Dedifferentiated amniotic fluid mesenchymal stem cell (primary cell): ENCODE measurements at regions not wholly inside any gene's neighbourhood (a gene's known extent, or its start where the extent isn't known, plus 50 kb on each side); places are given as distances from the start of the nearest gene placed in this dataset.

Experiments used
- DNase-seq: peaks from one replicate; pipeline ENCODE4 v3.0.0-alpha.2; 2016; ENCODE audit errors: extremely low spot score

GRCh38 chr6:4560221-4561077 is 215.8 kb upstream of the CDYL start:
- DNase-seq, result no peak

DNA sequence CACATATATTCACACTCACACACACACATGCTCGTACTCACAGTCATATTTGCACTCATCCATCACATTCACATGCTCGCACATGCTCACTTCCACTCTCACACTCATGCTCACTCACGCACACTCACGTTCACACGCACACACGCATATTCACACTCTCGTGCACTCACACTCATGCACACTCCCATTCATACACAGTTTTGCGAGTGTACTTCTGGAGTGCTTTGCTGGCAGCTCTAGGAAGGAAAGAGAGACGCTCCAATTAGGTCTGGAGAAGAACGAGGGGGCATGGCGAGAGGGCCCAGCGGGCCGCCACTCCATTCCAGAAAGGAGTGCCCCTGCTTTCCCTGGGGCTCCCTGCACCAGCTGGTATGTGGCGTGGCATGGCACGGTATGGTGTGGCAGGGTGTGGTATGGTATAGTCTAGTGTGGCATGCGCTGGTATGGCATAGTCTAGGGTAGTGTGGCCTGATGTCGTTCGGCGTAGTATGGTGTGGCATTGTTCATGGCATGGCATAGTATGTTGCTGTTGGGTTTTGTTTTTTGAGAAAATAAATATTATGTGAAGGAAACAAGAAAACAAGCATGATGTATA is 216.8 kb upstream of the CDYL start:
- DNase-seq, result no peak

GRCh38 chr6:4554645-4555044 is 221.6 kb upstream of the CDYL start:
- no peak for DNase-seq

GRCh38 chr6:4553387-4553786 is 222.8 kb upstream of the CDYL start:
- DNase-seq, result no peak

DNA sequence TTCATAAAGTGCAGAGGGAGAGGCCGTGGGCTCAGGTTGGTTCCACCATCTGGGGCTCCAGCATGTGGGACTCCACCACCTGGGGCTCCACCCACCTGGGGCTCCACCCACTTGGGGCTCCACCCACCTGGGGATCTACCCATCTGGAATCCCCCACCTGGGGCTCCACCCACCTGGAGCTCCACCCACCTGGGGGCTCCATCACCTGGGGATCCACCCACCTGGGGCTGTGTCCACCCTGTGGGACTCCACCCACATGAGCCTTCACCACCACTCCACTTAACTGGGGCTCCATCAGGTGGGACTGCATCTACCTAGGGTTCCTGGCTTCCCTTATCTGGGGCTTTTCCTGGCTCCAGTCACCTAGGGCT is 226.0 kb upstream of the CDYL start:
- no peak for DNase-seq

GRCh38 chr6:4549556-4550226 is 226.5 kb upstream of the CDYL start:
- DNase-seq, result no peak

GRCh38 chr6:4545893-4546292 is 230.3 kb upstream of the CDYL start:
- no peak for DNase-seq

GRCh38 chr6:4543596-4543995 is 232.6 kb upstream of the CDYL start:
- no peak for DNase-seq

DNA sequence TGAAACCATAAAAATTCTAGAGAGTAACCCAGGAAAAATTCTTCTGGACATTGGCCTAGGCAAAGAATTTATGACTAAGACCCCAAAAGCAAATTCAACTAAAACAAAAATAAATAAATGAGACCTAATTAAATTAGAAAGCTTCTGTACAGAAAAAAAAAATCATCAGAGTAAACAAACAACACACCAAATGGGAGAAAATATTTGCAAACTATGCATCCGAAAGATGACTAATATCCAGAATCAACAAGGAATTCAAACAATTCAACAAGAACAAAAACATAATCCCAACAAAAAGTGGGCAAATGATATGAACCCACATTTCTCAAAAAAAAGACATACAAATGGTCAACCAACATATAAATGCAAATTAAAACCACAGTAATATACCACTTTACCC is 242.6 kb upstream of the CDYL start:
- no peak for DNase-seq

DNA sequence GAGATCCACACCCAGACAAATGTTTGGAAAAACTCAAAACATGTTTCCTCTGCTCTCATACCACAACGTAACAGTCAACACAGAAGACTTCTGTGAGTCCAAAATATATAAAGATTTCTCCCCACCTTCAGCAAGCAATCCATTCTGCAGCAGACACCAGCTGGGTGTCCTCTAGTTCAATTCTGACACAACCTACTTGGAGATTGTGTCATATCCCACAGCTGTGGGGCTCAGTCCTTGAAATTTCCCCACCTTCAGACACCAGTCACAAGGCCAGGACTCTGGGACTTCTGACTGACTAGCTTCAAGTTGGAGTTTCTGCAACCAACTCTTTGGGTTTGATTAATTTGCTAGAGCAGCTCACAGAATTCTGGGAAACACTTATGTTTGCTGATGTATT is 244.8 kb upstream of the CDYL start:
- no peak for DNase-seq

- no peak for DNase-seq
These were observed 253.8 kb upstream of the CDYL start for GRCh38 chr6:4522453-4522852.

GRCh38 chr6:4521070-4521469 is 255.1 kb upstream of the CDYL start:
- DNase-seq, result no peak

DNA sequence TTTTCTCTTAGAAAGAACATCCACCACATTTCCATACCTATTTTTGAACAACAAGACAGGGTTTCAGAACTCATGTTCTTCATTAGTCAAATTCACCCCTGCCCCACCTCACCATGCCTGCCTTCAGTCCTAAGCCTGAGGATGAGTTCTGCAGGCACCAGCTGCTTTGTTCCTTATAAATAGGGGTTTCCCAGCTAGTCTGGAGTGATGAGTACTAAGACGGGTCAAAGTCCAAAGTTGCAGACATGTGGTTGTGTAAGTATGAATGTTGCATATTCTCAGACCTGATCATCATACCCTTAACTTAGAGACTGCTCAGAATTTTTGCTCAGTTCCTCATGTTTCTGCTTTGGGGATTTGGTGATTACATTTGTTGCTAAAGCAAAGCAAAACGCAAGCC is 257.7 kb upstream of the CDYL start:
- peak; percentile 45 for DNase-seq

- DNase-seq, result no peak
These were observed 260.0 kb upstream of the CDYL start for GRCh38 chr6:4516206-4516605.

DNA sequence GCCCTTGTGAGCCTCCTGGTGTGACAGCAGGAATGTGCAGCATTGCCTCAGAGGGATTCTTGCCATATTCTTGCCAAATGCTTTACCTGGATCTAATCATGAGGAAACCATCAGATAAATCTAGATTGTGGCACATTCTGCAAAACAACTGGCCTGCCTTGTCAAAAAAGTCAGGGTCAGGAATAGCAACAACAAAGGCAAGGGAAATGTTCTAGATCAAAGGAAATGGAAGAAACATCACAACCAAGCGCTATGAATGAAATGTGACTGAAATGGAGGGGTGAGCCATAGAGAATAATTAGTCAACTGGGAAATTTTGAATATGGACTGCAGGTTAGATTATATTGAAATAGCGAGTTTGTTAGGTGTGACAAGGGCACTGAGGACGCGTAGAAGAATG is 262.6 kb upstream of the CDYL start:
- DNase-seq, result no peak

GRCh38 chr6:4512051-4512471 is 264.1 kb upstream of the CDYL start:
- no peak for DNase-seq

DNA sequence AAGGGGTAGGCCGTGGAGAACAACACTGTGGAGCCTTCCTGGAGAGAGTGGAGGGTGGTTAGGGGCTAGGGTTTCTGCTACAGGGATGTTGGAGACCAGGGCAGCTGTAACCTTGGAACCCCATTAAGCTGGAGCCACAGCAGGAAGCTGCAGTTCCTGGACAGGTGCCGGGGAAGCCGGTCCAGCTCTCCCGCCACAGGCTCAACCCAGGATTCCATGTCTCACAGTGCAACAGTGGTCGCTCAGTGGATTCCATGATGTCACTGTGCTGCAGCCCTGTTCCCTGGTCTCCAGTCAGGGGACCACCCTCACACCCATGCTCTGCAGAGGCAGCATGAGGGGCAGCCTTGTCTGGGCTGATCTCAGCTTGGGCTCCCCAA is 264.6 kb upstream of the CDYL start:
- no peak for DNase-seq

GRCh38 chr6:4510906-4511640 is 265.1 kb upstream of the CDYL start:
- DNase-seq, result no peak

GRCh38 chr6:4510317-4510716 is 265.9 kb upstream of the CDYL start:
- no peak for DNase-seq

GRCh38 chr6:4509506-4509905 is 266.7 kb upstream of the CDYL start:
- DNase-seq, result no peak

DNA sequence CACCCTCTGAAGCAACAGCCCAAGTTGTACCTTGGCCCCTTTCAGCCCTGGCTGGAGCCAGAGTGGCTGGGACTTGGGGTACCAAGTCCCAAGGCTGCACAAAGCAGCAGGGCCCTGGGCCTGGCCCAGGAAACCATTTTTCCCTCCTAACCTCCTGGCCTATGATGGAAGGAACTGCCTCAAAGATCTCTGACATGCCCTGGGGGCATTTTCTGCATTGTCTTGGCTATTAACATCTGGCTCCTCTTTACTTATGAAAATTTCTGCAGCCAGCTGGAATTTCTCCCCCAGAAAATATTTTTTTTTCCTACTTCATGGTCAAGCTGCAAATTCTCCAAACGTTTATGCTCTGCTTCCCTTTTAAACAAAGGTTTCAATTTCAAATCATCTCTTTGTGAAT is 269.4 kb upstream of the CDYL start:
- peak; percentile 57 for DNase-seq

DNA sequence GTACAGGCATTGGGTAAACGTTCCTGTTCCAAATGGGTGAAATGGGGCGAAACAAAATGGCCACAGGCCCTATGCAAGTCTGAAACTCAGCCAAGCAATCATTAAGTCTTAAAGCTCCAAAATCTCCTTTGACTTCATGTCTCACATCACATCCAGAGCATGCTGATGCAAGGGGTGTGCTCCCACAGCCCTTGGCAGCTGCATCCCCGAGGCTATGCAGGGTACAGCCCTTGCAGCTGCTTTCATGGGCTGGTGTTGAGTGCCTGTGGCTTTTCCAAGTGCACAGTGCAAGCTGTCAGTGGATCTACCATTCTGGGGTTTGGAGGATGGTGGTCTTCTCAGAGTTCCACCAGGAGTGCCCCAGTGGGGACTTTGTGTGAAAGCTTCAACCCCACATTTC is 270.0 kb upstream of the CDYL start:
- DNase-seq, result peak; percentile 23
